Superior temporal gyrus (tissue), 1 donor: ENCODE measurements at regions not wholly inside any gene's neighbourhood (a gene's known extent, or its start where the extent isn't known, plus 50 kb on each side); places are given as distances from the start of the nearest gene placed in this dataset.
"Not testable (repeated sequence)": the region's sequence is repeated elsewhere in the genome, so short reads cannot be mapped to it uniquely, and the experiment has no call there.

Source experiments
- DNase-seq: peaks from one replicate; pipeline ENCODE4 v3.0.0-alpha.2; 2016; ENCODE audit errors: extremely low spot score

DNA sequence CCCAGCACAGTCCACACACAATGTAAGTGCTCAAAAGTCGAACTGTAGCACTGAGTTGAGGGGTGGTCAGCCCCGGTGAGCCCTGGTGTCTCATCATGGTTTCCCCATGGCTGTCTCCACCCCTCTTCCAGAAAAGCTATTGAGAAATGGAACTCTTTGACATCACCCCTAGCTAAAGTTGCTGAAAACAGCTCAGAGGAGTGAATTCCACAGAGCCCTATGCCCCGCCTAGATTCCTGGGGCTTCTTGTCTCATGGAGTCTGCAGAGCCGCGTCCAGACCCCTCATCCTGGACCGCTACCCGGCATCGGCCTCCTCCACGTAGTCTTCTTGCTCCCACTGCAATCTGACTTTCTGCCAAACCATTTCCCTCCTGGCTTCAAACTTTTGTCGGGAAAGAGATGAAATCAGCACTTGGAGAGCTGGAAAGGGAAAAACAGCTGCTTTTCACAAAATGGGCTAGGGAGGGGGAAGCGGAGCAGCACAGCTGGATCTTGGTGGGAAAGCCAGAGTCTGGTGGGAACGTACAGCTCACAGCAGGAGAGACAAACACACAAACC, 132.2 kb downstream of the SNX5 start:
- DNase-seq, result no peak

GRCh38 chr20:17835934-17836300, 132.7 kb downstream of the SNX5 start:
- DNase-seq, result no peak

DNA sequence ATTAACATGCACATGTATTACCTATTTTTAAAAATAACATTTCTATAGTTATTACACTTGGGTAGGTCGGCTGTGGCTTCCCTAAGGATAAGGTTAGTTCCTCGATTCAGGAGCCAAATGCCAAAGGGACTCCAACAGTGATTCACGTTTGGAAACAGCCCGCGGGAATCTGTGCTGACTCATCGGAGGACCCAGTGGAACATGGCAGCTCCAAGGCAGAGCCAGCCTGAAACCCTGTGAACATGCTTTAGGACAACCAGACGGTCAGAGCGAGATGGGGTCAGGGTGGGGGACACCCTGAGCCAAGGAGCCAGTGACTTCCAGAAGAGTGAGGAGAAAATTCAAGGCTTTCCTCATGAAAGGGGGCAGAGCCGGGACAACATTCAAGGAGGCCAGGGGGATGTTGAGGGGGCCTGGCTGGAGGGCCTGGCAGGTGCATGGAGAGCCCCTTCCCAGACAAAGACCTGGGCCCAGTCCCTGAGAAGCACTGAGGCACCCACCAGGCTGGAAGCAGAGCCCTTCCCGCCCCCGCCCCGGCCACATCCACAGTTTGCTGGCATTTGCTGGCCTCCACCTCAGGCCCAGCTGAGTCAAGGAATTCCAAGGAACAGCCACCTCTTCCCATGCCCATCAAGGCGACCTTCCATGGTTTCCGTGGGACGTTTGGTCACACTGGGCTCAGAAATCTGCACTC, 133.2 kb downstream of the SNX5 start:
- no peak for DNase-seq

- DNase-seq, result peak; percentile 24
Measured at GRCh38 chr20:17834804-17835203, 133.8 kb downstream of the SNX5 start.

DNA sequence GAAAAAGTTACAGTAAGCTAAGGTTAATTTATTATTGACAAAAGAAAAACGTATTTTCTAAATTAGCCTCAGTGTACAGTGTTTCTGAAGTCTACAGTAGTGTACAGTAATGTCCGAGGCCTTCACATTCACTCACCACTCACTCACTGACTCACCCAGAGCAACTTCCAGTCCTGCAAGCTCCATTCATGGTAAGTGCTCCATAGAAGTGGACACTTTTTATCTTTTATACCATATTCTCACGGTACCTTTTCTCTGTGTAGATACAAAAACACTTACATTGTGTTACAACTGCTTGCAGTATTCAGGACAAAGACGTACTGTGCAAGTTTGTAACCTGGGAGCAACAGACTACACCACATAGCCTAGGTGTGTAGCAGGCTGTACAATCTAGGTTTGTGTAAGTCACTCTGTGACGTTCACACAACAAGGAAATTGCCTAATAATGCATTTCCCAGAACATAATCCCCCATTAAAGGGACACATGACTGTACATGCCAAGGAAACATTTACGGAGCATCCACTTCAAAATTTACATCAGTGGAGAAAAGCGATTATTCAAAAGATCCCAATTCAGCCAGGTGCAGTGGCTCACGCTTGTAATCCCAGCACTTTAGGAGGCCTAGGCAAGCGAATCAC, 133.4 kb downstream of the BANF2 start:
- DNase-seq, result no peak

- DNase-seq, result no peak
Measured at GRCh38 chr20:17832236-17832915, 132.6 kb downstream of the BANF2 start.

GRCh38 chr20:17828598-17829144, 128.9 kb downstream of the BANF2 start:
- DNase-seq, result no peak

- DNase-seq, result no peak
Measured at GRCh38 chr20:17827759-17828559, 128.2 kb downstream of the BANF2 start.

DNA sequence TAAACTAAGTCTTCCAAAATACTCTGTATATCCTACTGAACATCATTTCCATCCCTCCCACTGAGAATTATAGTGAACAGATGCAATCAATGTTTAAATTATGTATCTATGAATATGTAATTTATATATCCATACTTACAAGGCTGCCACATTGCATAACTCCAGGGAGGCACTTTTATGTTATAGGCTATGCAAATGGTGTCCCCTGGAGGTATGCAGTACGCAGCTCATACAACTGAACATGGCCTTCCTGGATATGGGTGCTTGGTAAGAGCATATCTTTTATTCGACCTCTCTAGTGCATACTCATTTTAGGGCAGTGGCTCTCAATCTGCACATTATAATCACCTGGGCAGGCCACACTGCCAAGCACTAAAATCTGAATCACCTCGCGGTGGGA, 127.3 kb downstream of the BANF2 start:
- DNase-seq, result no peak

- no peak for DNase-seq
Measured at GRCh38 chr20:17825960-17826843, 126.4 kb downstream of the BANF2 start.

GRCh38 chr20:17825252-17825959, 125.6 kb downstream of the BANF2 start:
- no peak for DNase-seq

- DNase-seq, result no peak
Measured at GRCh38 chr20:17824676-17825251, 125.0 kb downstream of the BANF2 start.

- no peak for DNase-seq
Measured at GRCh38 chr20:17823409-17824144, 123.8 kb downstream of the BANF2 start.

DNA sequence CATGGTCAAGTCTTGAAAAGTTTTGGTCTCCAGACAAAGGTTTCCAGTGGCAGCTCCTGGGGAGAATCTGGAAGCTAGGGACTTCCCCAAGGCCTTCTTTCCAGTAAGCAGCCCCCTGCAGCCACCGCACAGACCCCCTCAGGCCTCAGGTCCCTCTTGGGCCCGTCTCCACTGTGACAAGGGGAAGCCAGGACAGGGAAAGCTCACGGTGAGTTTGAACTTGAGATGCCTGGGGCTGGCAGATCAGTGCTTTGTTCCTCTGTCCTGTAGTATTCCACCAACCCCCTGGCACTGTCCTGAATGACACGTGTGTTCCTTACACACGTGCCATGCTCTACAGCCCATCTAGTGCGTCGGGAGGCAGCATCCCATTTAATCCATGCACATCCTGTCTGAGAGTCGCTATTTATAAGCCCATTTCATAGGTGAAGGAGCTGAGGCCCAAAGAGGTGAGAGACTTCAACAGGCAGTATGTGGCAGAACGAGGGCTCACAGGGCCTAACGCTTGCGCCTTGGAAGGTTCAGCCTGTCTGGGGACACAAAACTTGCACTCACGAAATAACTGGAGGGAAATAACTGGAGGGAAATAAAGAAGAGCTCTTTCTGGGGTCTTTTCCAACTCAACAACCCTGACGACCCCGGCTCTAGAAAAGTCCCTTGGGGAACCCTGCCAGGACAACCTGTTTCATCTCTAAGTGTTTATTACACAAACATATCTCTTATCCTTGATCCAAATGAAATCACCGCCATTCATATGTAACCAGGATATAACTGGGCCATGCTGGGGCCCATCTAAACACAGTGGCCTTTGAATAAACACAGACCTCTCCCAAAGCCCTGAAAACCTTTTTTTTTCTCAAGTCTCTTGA, 123.0 kb downstream of the BANF2 start:
- DNase-seq, result no peak

GRCh38 chr20:17822039-17822438, 122.3 kb downstream of the BANF2 start:
- DNase-seq, result no peak

DNA sequence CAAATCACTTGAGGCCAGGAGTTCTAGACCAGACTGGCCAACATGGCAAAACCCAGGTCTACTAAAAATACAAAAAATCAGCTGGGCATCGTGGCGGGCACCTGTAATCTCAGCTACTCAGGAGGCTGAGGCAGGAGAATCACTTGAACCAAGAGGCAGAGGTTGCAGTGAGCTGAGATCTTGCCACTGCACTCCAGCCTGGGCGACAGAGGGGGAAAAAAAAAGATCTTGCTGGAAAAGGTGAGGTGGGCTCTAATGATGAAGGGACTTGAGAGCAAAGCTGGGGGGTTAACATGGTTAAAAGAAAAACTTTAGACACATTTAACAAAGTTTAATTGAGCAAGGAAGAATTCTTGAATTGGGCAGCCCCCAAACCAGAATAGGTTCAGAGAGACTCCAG, 121.8 kb downstream of the BANF2 start:
- DNase-seq, result not testable (repeated sequence)

- DNase-seq, result no peak
Measured at GRCh38 chr20:17819395-17820093, 119.8 kb downstream of the BANF2 start.
